ENCODE measurements at regions not wholly inside any gene's neighbourhood (a gene's known extent, or its start where the extent isn't known, plus 50 kb on each side); places are given as distances from the start of the nearest gene placed in this dataset.

DNA sequence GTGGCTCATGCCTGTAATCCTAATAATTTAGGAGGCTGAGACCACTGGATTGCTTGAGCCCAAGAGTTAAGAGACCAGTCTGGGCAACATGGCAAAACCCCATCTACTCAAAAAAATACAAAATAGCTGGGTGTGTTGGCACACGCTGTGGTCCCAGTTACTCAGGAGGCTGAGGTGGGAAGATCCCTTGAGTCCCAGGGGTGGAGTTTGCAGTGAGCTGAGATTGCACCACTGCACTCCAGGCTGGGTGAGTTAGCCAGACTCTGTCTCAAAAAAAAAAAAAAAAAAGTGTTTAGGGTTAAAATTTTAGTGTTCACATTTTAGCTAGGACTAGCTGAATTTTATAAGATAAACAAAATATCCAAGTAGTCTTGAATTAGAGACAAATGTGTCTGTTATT, 1340.1 kb upstream of the EPHA6 start:
- 67% methylated on average over 1 of the region's 1 CpG for WGBS (ENCODE audit: insufficient coverage)
- no peak overlapping the region for H3K4me3 ChIP-seq (ENCODE audit: low read length)
- H3K36me3 ChIP-seq (ENCODE audit: control insufficient read depth, insufficient read depth, low read length), result no peaks in the 10 kb centered on the region
- no peak overlapping the region for H3K27ac ChIP-seq (ENCODE audit: low read length)
- no peaks in the 10 kb centered on the region for H3K9me3 ChIP-seq (replicated peaks; ENCODE audit: control insufficient read depth, low read depth, low read length)
- no peaks in the 10 kb centered on the region for H3K27me3 ChIP-seq (ENCODE audit: control insufficient read depth, insufficient read depth, low read length)
- H3K4me1 ChIP-seq (ENCODE audit: control insufficient read depth, insufficient read depth, low read length), result no peaks in the 10 kb centered on the region
- no peak for DNase-seq

GRCh38 chr3:95476534-95476933, 1337.9 kb upstream of the EPHA6 start:
- H3K4me1 ChIP-seq (ENCODE audit: control insufficient read depth, insufficient read depth, low read length), result no peaks in the 10 kb centered on the region
- WGBS (ENCODE audit: insufficient coverage), result no CpG with 5 or more reads among the region's 2 CpGs
- no peaks in the 10 kb centered on the region for H3K27me3 ChIP-seq (ENCODE audit: control insufficient read depth, insufficient read depth, low read length)
- no peak for DNase-seq
- no peak overlapping the region for H3K27ac ChIP-seq (ENCODE audit: low read length)
- H3K9me3 ChIP-seq (replicated peaks; ENCODE audit: control insufficient read depth, low read depth, low read length), result no peaks in the 10 kb centered on the region
- H3K4me3 ChIP-seq (ENCODE audit: low read length), result no peak overlapping the region
- H3K36me3 ChIP-seq (ENCODE audit: control insufficient read depth, insufficient read depth, low read length), result no peaks in the 10 kb centered on the region

- H3K27me3 ChIP-seq (ENCODE audit: control insufficient read depth, insufficient read depth, low read length), result no peaks in the 10 kb centered on the region
- H3K27ac ChIP-seq (ENCODE audit: low read length), result no peak overlapping the region
- DNase-seq, result no peak
- H3K4me3 ChIP-seq (ENCODE audit: low read length), result no peak overlapping the region
- no peaks in the 10 kb centered on the region for H3K4me1 ChIP-seq (ENCODE audit: control insufficient read depth, insufficient read depth, low read length)
- no peaks in the 10 kb centered on the region for H3K9me3 ChIP-seq (replicated peaks; ENCODE audit: control insufficient read depth, low read depth, low read length)
- no peaks in the 10 kb centered on the region for H3K36me3 ChIP-seq (ENCODE audit: control insufficient read depth, insufficient read depth, low read length)
- no CpG with 5 or more reads among the region's 1 CpG for WGBS (ENCODE audit: insufficient coverage)
Measured at GRCh38 chr3:95506174-95506573, 1308.2 kb upstream of the EPHA6 start.

- no peaks in the 10 kb centered on the region for H3K4me1 ChIP-seq (ENCODE audit: control insufficient read depth, insufficient read depth, low read length)
- H3K27ac ChIP-seq (ENCODE audit: low read length), result no peak overlapping the region
- no peaks in the 10 kb centered on the region for H3K9me3 ChIP-seq (replicated peaks; ENCODE audit: control insufficient read depth, low read depth, low read length)
- no peak overlapping the region for H3K4me3 ChIP-seq (ENCODE audit: low read length)
- DNase-seq, result no peak
- no peaks in the 10 kb centered on the region for H3K36me3 ChIP-seq (ENCODE audit: control insufficient read depth, insufficient read depth, low read length)
- H3K27me3 ChIP-seq (ENCODE audit: control insufficient read depth, insufficient read depth, low read length), result no peaks in the 10 kb centered on the region
- no CpG with 5 or more reads among the region's 2 CpGs for WGBS (ENCODE audit: insufficient coverage)
Measured at GRCh38 chr3:95508124-95508523, 1306.3 kb upstream of the EPHA6 start.

- DNase-seq, result no peak
- Histone ChIP-seq H3K9me3 (replicated peaks; ENCODE audit: control insufficient read depth, low read depth, low read length) (no peaks in the 10 kb centered on the region), H3K4me3 (ENCODE audit: low read length) (no peak overlapping the region), H3K27ac (ENCODE audit: low read length) (no peak overlapping the region), H3K4me1 (ENCODE audit: control insufficient read depth, insufficient read depth, low read length) (no peaks in the 10 kb centered on the region), H3K27me3 (ENCODE audit: control insufficient read depth, insufficient read depth, low read length) (no peaks in the 10 kb centered on the region), H3K36me3 (ENCODE audit: control insufficient read depth, insufficient read depth, low read length) (no peaks in the 10 kb centered on the region)
- WGBS (ENCODE audit: insufficient coverage), result no CpG with 5 or more reads among the region's 1 CpG
Measured at GRCh38 chr3:95511828-95512227, 1302.6 kb upstream of the EPHA6 start.

DNA sequence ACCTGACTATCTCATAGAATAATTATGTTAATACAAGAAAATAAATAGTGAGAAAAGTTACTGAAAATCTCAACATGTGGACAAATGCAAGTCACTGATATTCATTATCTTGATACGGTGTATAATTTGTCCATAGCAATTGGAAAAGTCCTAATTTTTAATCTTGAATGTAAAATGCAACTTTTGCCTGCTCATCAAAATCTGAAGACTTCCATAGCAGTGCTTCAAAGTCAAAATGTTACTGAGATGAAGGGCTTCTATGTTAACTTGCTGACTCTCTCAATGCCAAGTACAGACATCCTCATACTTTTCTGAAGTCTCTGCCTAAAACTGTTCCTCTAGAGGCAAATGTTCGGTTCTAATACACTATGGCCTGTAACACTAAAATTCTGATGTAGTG, 1300.1 kb upstream of the EPHA6 start:
- H3K4me3 ChIP-seq (ENCODE audit: low read length), result no peak overlapping the region
- no peaks in the 10 kb centered on the region for H3K9me3 ChIP-seq (replicated peaks; ENCODE audit: control insufficient read depth, low read depth, low read length)
- 50% methylated on average over 1 of the region's 2 CpGs for WGBS (ENCODE audit: insufficient coverage)
- no peak overlapping the region for H3K27ac ChIP-seq (ENCODE audit: low read length)
- no peaks in the 10 kb centered on the region for H3K4me1 ChIP-seq (ENCODE audit: control insufficient read depth, insufficient read depth, low read length)
- no peaks in the 10 kb centered on the region for H3K36me3 ChIP-seq (ENCODE audit: control insufficient read depth, insufficient read depth, low read length)
- no peak for DNase-seq
- no peaks in the 10 kb centered on the region for H3K27me3 ChIP-seq (ENCODE audit: control insufficient read depth, insufficient read depth, low read length)

GRCh38 chr3:95521396-95521795, 1293.0 kb upstream of the EPHA6 start:
- WGBS (ENCODE audit: insufficient coverage), result no CpG with 5 or more reads among the region's 2 CpGs
- Histone ChIP-seq H3K9me3 (replicated peaks; ENCODE audit: control insufficient read depth, low read depth, low read length) (no peaks in the 10 kb centered on the region), H3K27ac (ENCODE audit: low read length) (no peak overlapping the region), H3K4me1 (ENCODE audit: control insufficient read depth, insufficient read depth, low read length) (no peaks in the 10 kb centered on the region), H3K27me3 (ENCODE audit: control insufficient read depth, insufficient read depth, low read length) (no peaks in the 10 kb centered on the region), H3K4me3 (ENCODE audit: low read length) (no peak overlapping the region), H3K36me3 (ENCODE audit: control insufficient read depth, insufficient read depth, low read length) (no peaks in the 10 kb centered on the region)
- DNase-seq, result no peak

GRCh38 chr3:95522449-95522848, 1291.9 kb upstream of the EPHA6 start:
- no peaks in the 10 kb centered on the region for H3K36me3 ChIP-seq (ENCODE audit: control insufficient read depth, insufficient read depth, low read length)
- H3K4me3 ChIP-seq (ENCODE audit: low read length), result no peak overlapping the region
- H3K27ac ChIP-seq (ENCODE audit: low read length), result no peak overlapping the region
- H3K4me1 ChIP-seq (ENCODE audit: control insufficient read depth, insufficient read depth, low read length), result no peaks in the 10 kb centered on the region
- no CpG with 5 or more reads among the region's 2 CpGs for WGBS (ENCODE audit: insufficient coverage)
- no peaks in the 10 kb centered on the region for H3K27me3 ChIP-seq (ENCODE audit: control insufficient read depth, insufficient read depth, low read length)
- no peaks in the 10 kb centered on the region for H3K9me3 ChIP-seq (replicated peaks; ENCODE audit: control insufficient read depth, low read depth, low read length)
- no peak for DNase-seq

DNA sequence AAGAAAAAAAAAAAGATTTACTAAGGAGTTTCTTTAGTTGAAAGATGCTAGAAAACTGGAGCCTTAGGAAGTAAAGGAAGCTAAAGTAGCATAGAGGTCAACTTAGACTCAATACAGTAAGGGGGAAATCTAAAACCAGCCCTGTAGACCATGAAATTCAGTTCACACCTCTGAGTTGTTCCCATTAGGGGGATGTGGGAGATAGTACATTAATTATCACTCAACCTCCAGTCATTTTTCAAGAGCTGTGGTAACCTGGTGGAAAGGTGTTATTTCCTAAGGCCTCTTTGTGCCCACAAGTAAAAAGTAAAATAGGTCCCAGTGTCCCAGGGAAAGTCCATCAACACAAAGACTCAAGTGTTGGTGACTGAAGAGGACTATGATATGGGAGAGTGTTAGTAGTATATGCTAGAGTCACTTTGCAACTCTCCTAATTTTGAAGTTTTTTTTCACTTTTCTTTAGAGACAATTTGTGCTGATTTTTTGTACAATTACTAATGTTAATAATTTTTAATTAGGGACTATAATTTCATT, 1274.4 kb upstream of the EPHA6 start:
- Histone ChIP-seq H3K27me3 (ENCODE audit: control insufficient read depth, insufficient read depth, low read length) (no peaks in the 10 kb centered on the region), H3K9me3 (replicated peaks; ENCODE audit: control insufficient read depth, low read depth, low read length) (no peaks in the 10 kb centered on the region), H3K27ac (ENCODE audit: low read length) (no peak overlapping the region), H3K4me3 (ENCODE audit: low read length) (no peak overlapping the region), H3K36me3 (ENCODE audit: control insufficient read depth, insufficient read depth, low read length) (no peaks in the 10 kb centered on the region), H3K4me1 (ENCODE audit: control insufficient read depth, insufficient read depth, low read length) (no peaks in the 10 kb centered on the region)
- no peak for DNase-seq

GRCh38 chr3:95565502-95565901, 1248.9 kb upstream of the EPHA6 start:
- Histone ChIP-seq H3K36me3 (ENCODE audit: control insufficient read depth, insufficient read depth, low read length) (no peaks in the 10 kb centered on the region), H3K9me3 (replicated peaks; ENCODE audit: control insufficient read depth, low read depth, low read length) (peaks cover 15% of the 10 kb centered on the region), H3K4me1 (ENCODE audit: control insufficient read depth, insufficient read depth, low read length) (no peaks in the 10 kb centered on the region), H3K27ac (ENCODE audit: low read length) (no peak overlapping the region), H3K4me3 (ENCODE audit: low read length) (no peak overlapping the region), H3K27me3 (ENCODE audit: control insufficient read depth, insufficient read depth, low read length) (no peaks in the 10 kb centered on the region)
- DNase-seq, result no peak
- no CpG with 5 or more reads among the region's 1 CpG for WGBS (ENCODE audit: insufficient coverage)

GRCh38 chr3:95567346-95567745, 1247.0 kb upstream of the EPHA6 start:
- Histone ChIP-seq H3K36me3 (ENCODE audit: control insufficient read depth, insufficient read depth, low read length) (no peaks in the 10 kb centered on the region), H3K4me3 (ENCODE audit: low read length) (no peak overlapping the region), H3K27me3 (ENCODE audit: control insufficient read depth, insufficient read depth, low read length) (no peaks in the 10 kb centered on the region), H3K27ac (ENCODE audit: low read length) (no peak overlapping the region), H3K4me1 (ENCODE audit: control insufficient read depth, insufficient read depth, low read length) (no peaks in the 10 kb centered on the region), H3K9me3 (replicated peaks; ENCODE audit: control insufficient read depth, low read depth, low read length) (peaks cover 15% of the 10 kb centered on the region)
- WGBS (ENCODE audit: insufficient coverage), result 57% methylated on average over 3 of the region's 3 CpGs
- no peak for DNase-seq

All from muscle of leg (tissue), 3 donors.